Omental fat pad (tissue), 3 donors: ENCODE measurements at regions not wholly inside any gene's neighbourhood (a gene's known extent, or its start where the extent isn't known, plus 50 kb on each side); places are given as distances from the start of the nearest gene placed in this dataset.

Experiments
- ATAC-seq: fragments of 150-250 bp; one replicate; pipeline ENCODE4 v1.9.1; 2016; ENCODE audit warnings: mild to moderate bottlenecking, moderate library complexity; ENCODE audit not compliant: low FRiP score
- DNase-seq: peaks from one replicate; pipeline ENCODE4 v3.0.0-alpha.2; 2019; ENCODE audit warnings: low spot score
- CTCF ChIP-seq, 3 donors: fragments of 450-650 bp; IDR thresholded peaks; one replicate each; pipeline ENCODE4 v1.5.1; 2016 to 2017; ENCODE audit warnings: antibody characterized with exemption in 3 of 3, mild to moderate bottlenecking in 3 of 3, moderate library complexity in 2 of 3

- TF ChIP-seq CTCF (IDR thresholded peaks at IDR 0.05) = no peak
- no peak for ATAC-seq
- DNase-seq = no peak
Observed at GRCh38 chr11:116517584-116517983, 255.2 kb downstream of the BUD13 start.

- TF ChIP-seq CTCF (IDR thresholded peaks at IDR 0.05) = no peak
- no peak for ATAC-seq
- DNase-seq = no peak
Observed at GRCh38 chr11:116517077-116517476, 255.7 kb downstream of the BUD13 start.

- no peak for ATAC-seq
- DNase-seq = no peak
- no peak for TF ChIP-seq CTCF (IDR thresholded peaks at IDR 0.05)
Observed at GRCh38 chr11:116515664-116516184, 257.1 kb downstream of the BUD13 start.

GRCh38 chr11:116513894-116514293 lies 258.9 kb downstream of the BUD13 start:
- DNase-seq (no peak), ATAC-seq (no peak)
- TF ChIP-seq CTCF (IDR thresholded peaks at IDR 0.05) = no peak

GRCh38 chr11:116513278-116513823 lies 259.4 kb downstream of the BUD13 start:
- ATAC-seq (no peak), DNase-seq (no peak)

GRCh38 chr11:116512841-116513240 lies 259.9 kb downstream of the BUD13 start:
- no peak for TF ChIP-seq CTCF (IDR thresholded peaks at IDR 0.05)
- ATAC-seq (no peak), DNase-seq (no peak)

More at GRCh38 chr11:116513278-116513823, 259.4 kb downstream of the BUD13 start:
- TF ChIP-seq CTCF (IDR thresholded peaks at IDR 0.05) = no peak

- ATAC-seq = no peak
- DNase-seq = no peak
- TF ChIP-seq CTCF (IDR thresholded peaks at IDR 0.05) = no peak
Observed at GRCh38 chr11:116511684-116512083, 261.1 kb downstream of the BUD13 start.
